ENCODE measurements at regions not wholly inside any gene's neighbourhood (a gene's known extent, or its start where the extent isn't known, plus 50 kb on each side); places are given as distances from the start of the nearest gene placed in this dataset.

DNA sequence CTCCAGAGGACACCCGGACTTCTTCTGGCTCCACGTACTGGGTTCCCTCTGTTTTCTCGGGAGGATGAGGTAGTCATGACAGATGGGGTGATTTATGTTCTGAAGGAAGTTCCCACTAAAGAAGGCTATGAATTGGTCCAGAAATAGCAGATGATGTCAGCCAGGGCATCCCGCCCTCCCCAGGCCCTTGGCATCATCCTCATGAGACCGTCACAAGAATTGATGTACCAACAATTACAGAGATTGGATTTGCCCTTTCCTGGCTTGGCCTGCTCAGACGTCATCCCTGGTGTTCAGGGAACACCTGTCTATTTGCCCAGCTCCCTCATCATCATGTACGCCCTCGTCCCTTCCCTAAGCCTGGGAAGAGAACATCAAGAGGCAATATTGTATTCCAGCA lies 102.8 kb upstream of the CCL1 start:
- H3K27me3 ChIP-seq (ENCODE audit: control insufficient read depth, insufficient read depth, low read length): no peaks in the 10 kb centered on the region

GRCh38 chr17:34464812-34465211 lies 101.8 kb upstream of the CCL1 start:
- Histone ChIP-seq H3K36me3 (ENCODE audit: control insufficient read depth, insufficient read depth, low read length) (no peaks in the 10 kb centered on the region), H2AFZ (no peak overlapping the region), H3K9me3 (ENCODE audit: control insufficient read depth, low read length) (no peaks in the 10 kb centered on the region), H3K4me1 (no peaks in the 10 kb centered on the region), H3K79me2 (no peaks in the 10 kb centered on the region), H3K27ac (no peak overlapping the region), H3K27me3 (ENCODE audit: control insufficient read depth, insufficient read depth, low read length) (no peaks in the 10 kb centered on the region), H3K4me2 (ENCODE audit: low read length) (no peak overlapping the region), H3K4me3 (ENCODE audit: low read depth, low read length) (no peak overlapping the region), H3K9ac (no peak overlapping the region)
- TF ChIP-seq, protein P1, sequence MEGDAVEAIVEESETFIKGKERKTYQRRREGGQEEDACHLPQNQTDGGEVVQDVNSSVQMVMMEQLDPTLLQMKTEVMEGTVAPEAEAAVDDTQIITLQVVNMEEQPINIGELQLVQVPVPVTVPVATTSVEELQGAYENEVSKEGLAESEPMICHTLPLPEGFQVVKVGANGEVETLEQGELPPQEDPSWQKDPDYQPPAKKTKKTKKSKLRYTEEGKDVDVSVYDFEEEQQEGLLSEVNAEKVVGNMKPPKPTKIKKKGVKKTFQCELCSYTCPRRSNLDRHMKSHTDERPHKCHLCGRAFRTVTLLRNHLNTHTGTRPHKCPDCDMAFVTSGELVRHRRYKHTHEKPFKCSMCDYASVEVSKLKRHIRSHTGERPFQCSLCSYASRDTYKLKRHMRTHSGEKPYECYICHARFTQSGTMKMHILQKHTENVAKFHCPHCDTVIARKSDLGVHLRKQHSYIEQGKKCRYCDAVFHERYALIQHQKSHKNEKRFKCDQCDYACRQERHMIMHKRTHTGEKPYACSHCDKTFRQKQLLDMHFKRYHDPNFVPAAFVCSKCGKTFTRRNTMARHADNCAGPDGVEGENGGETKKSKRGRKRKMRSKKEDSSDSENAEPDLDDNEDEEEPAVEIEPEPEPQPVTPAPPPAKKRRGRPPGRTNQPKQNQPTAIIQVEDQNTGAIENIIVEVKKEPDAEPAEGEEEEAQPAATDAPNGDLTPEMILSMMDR (IDR thresholded peaks at IDR 0.05): no peak

More for the DNA sequence above, 102.8 kb upstream of the CCL1 start:
- H3K4me1 ChIP-seq: no peaks in the 10 kb centered on the region
- H3K4me3 ChIP-seq (ENCODE audit: low read depth, low read length): no peak overlapping the region
- H3K4me2 ChIP-seq (ENCODE audit: low read length): no peak overlapping the region
- H3K79me2 ChIP-seq: no peaks in the 10 kb centered on the region
- H3K27ac ChIP-seq: no peak overlapping the region
- no peak overlapping the region for H3K9ac ChIP-seq
- TF ChIP-seq, protein P1 (IDR thresholded peaks at IDR 0.05): no peak
- no peaks in the 10 kb centered on the region for H3K36me3 ChIP-seq (ENCODE audit: control insufficient read depth, insufficient read depth, low read length)
- no peak overlapping the region for H2AFZ ChIP-seq
- H3K9me3 ChIP-seq (ENCODE audit: control insufficient read depth, low read length): no peaks in the 10 kb centered on the region

DNA sequence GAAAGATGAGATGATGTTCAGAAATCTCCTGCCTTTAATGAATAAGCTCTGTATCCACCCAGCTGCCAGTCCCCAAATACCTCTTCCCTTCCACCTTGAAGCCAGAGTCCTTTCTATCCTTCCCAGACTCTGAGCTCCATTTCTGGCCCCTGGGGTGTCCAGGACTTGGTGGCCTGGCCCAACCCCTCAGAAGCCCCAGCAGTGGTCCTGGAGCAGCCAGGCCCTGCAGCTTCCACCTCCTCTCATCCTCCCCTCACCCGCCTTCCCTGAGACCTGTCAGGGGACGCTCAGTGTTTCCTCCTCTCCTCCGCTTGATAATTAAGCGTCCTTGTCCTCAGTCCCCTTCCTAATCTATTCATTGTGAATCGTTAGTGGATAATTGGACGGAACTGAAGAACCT lies 95.2 kb upstream of the CCL1 start:
- Histone ChIP-seq H2AFZ (no peak overlapping the region), H3K9me3 (ENCODE audit: control insufficient read depth, low read length) (no peaks in the 10 kb centered on the region), H3K36me3 (ENCODE audit: control insufficient read depth, insufficient read depth, low read length) (no peaks in the 10 kb centered on the region), H3K27me3 (ENCODE audit: control insufficient read depth, insufficient read depth, low read length) (no peaks in the 10 kb centered on the region), H3K79me2 (no peaks in the 10 kb centered on the region), H3K27ac (no peak overlapping the region), H3K4me2 (ENCODE audit: low read length) (no peak overlapping the region), H3K9ac (no peak overlapping the region), H3K4me3 (ENCODE audit: low read depth, low read length) (no peak overlapping the region), H3K4me1 (no peaks in the 10 kb centered on the region)
- TF ChIP-seq, protein P1 (IDR thresholded peaks at IDR 0.05): no peak

DNA sequence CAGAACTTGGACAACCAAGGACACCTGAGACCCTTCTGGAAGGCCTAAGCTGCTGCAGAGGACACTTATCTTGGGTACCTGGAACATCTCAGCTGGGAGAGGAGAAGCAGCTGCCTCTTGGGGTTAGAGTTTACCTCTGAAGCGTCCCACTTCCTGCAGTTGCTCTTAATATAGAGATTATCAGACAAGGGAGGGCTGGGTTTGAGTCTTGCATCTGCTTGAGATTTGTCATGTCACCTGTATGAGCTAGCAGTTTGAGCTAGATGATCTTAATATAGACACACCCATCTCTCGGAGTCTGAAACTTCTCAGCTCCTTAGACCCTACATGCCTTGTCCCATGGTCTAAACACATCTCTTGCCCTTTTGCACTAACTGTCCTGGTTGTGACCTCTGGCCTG lies 93.1 kb upstream of the CCL1 start:
- no peak overlapping the region for H2AFZ ChIP-seq
- TF ChIP-seq, protein P1 (IDR thresholded peaks at IDR 0.05): no peak
- H3K4me1 ChIP-seq: no peaks in the 10 kb centered on the region

GRCh38 chr17:34452769-34453168 lies 89.7 kb upstream of the CCL1 start:
- Histone ChIP-seq H2AFZ (no peak overlapping the region), H3K4me2 (ENCODE audit: low read length) (no peak overlapping the region), H3K9me3 (ENCODE audit: control insufficient read depth, low read length) (no peaks in the 10 kb centered on the region), H3K27ac (no peak overlapping the region), H3K9ac (no peak overlapping the region), H3K27me3 (ENCODE audit: control insufficient read depth, insufficient read depth, low read length) (no peaks in the 10 kb centered on the region), H3K4me1 (no peaks in the 10 kb centered on the region), H3K79me2 (no peaks in the 10 kb centered on the region), H3K36me3 (ENCODE audit: control insufficient read depth, insufficient read depth, low read length) (no peaks in the 10 kb centered on the region), H3K4me3 (ENCODE audit: low read depth, low read length) (no peak overlapping the region)
- TF ChIP-seq, protein P1 (IDR thresholded peaks at IDR 0.05): no peak

More for the DNA sequence above, 93.1 kb upstream of the CCL1 start:
- Histone ChIP-seq H3K4me3 (ENCODE audit: low read depth, low read length) (no peak overlapping the region), H3K9ac (no peak overlapping the region), H3K79me2 (no peaks in the 10 kb centered on the region), H3K27me3 (ENCODE audit: control insufficient read depth, insufficient read depth, low read length) (no peaks in the 10 kb centered on the region), H3K9me3 (ENCODE audit: control insufficient read depth, low read length) (no peaks in the 10 kb centered on the region), H3K36me3 (ENCODE audit: control insufficient read depth, insufficient read depth, low read length) (no peaks in the 10 kb centered on the region), H3K27ac (no peak overlapping the region), H3K4me2 (ENCODE audit: low read length) (no peak overlapping the region)
